GM23338 (cell line): ENCODE measurements at regions not wholly inside any gene's neighbourhood (a gene's known extent, or its start where the extent isn't known, plus 50 kb on each side); places are given as distances from the start of the nearest gene placed in this dataset.
"Not testable (repeated sequence)": the region's sequence is repeated elsewhere in the genome, so short reads cannot be mapped to it uniquely, and the experiment has no call there.

Source experiments
- ATAC-seq: fragments of 200-7000 bp; cut with Tn5 transposase; 3 replicates; pipeline ENCODE4 v1.9.1; 2020
- DNase-seq: peaks from one replicate; pipeline ENCODE4 v3.0.0-alpha.2; 2015; ENCODE audit warnings: low spot score
- H2AFZ ChIP-seq: fragments of 200-600 bp; sonication (generic); 2 replicates; pipeline ENCODE4 v1.8.0; 2016; ENCODE audit warnings: antibody characterized with exemption, mild to moderate bottlenecking, moderate library complexity
- H3F3A ChIP-seq: fragments of 200-600 bp; sonication (generic); replicated peaks from 2 replicates; pipeline ENCODE4 v1.8.0; 2017; ENCODE audit warnings: antibody characterized with exemption, mixed run types, low read depth
- H3K27ac ChIP-seq: fragments of 200-600 bp; sonication (generic); 2 replicates; pipeline ENCODE4 v1.6.1; 2016; ENCODE audit warnings: low read depth
- H3K27me3 ChIP-seq: fragments of 200-600 bp; sonication (generic); 2 replicates; pipeline ENCODE4 v1.8.0; 2016; ENCODE audit warnings: mild to moderate bottlenecking, mixed run types, moderate library complexity; ENCODE audit not compliant: insufficient read depth
- H3K36me3 ChIP-seq: fragments of 200-600 bp; sonication (generic); 2 replicates; pipeline ENCODE4 v1.8.0; 2016; ENCODE audit warnings: mild to moderate bottlenecking; ENCODE audit not compliant: insufficient read depth
- H3K4me1 ChIP-seq: fragments of 200-600 bp; sonication (generic); 2 replicates; pipeline ENCODE4 v1.8.0; 2016; ENCODE audit warnings: mild to moderate bottlenecking, moderate library complexity; ENCODE audit not compliant: insufficient read depth
- H3K4me2 ChIP-seq: fragments of 200-600 bp; sonication (generic); 2 replicates; pipeline ENCODE4 v1.7.1; 2017; ENCODE audit warnings: mixed run types
- H3K4me3 ChIP-seq: fragments of 200-600 bp; sonication (generic); 2 replicates; pipeline ENCODE4 v1.6.1; 2016; ENCODE audit warnings: mixed run types
- H3K79me2 ChIP-seq: fragments of 200-600 bp; sonication (generic); replicated peaks from 2 replicates; pipeline ENCODE4 v1.8.0; 2017; ENCODE audit warnings: mild to moderate bottlenecking; ENCODE audit not compliant: insufficient read depth
- H3K9me2 ChIP-seq: fragments of 200-600 bp; sonication (generic); 2 replicates; pipeline ENCODE4 v1.8.0; 2017; ENCODE audit not compliant: insufficient read depth
- H4K20me1 ChIP-seq: fragments of 200-600 bp; sonication (generic); replicated peaks from 2 replicates; pipeline ENCODE4 v1.8.0; 2017; ENCODE audit warnings: mild to moderate bottlenecking; ENCODE audit not compliant: insufficient read depth
- H3K27ac Mint-ChIP-seq: 2 replicates; pipeline ENCODE4 v1.8.0; 2020; ENCODE audit warnings: inconsistent platforms, mild to moderate bottlenecking, moderate library complexity, mixed read lengths
- H3K27me3 Mint-ChIP-seq: 3 replicates; pipeline ENCODE4 v1.8.0; 2022; ENCODE audit warnings: low read depth, mild to moderate bottlenecking, moderate library complexity, mixed read lengths, inconsistent platforms; ENCODE audit not compliant: insufficient read depth, poor library complexity
- H3K36me3 Mint-ChIP-seq: 3 replicates; pipeline ENCODE4 v1.8.0; 2021; ENCODE audit warnings: low read depth, mild to moderate bottlenecking, inconsistent platforms, moderate library complexity, mixed read lengths
- H3K4me1 Mint-ChIP-seq: 3 replicates; pipeline ENCODE4 v1.8.0; 2020; ENCODE audit warnings: mild to moderate bottlenecking, inconsistent platforms, mixed read lengths
- H3K4me3 Mint-ChIP-seq: 3 replicates; pipeline ENCODE4 v1.8.0; 2021; ENCODE audit warnings: moderate library complexity, mild to moderate bottlenecking, inconsistent platforms, mixed read lengths
- H3K9me3 Mint-ChIP-seq: 3 replicates; pipeline ENCODE4 v1.8.0; 2020; ENCODE audit warnings: moderate library complexity, mild to moderate bottlenecking, inconsistent platforms, mixed read lengths
- CREB1 ChIP-seq: fragments of 250-450 bp; sonication (Bioruptor Pico); IDR thresholded peaks from 2 replicates; pipeline ENCODE4 v1.5.0; 2020; ENCODE audit warnings: low read depth, mild to moderate bottlenecking, moderate library complexity
- EZH2 ChIP-seq: fragments of 200-600 bp; sonication (generic); IDR thresholded peaks from one replicate; pipeline ENCODE4 v1.8.0; 2017; ENCODE audit warnings: antibody characterized with exemption, mild to moderate bottlenecking, low read depth; ENCODE audit not compliant: unreplicated experiment
- NANOG ChIP-seq: IDR thresholded peaks from 2 replicates; pipeline ENCODE4 v1.6.1; 2016; ENCODE audit warnings: antibody characterized with exemption, borderline replicate concordance
- POLR2AphosphoS5 ChIP-seq: IDR thresholded peaks from 2 replicates; pipeline ENCODE4 v1.6.1; 2016; ENCODE audit warnings: antibody characterized with exemption, low read depth
- STAT1 ChIP-seq: IDR thresholded peaks from one replicate; pipeline ENCODE4 v1.6.1; 2016; ENCODE audit warnings: antibody characterized with exemption; ENCODE audit not compliant: unreplicated experiment
- ZNF331 ChIP-seq: fragments of 250-450 bp; sonication (Bioruptor Pico); IDR thresholded peaks from 2 replicates; pipeline ENCODE4 v1.5.0; 2020; ENCODE audit warnings: low read depth, mild to moderate bottlenecking, moderate library complexity
- TF ChIP-seq, protein P1 (sequence below): IDR thresholded peaks from one replicate; pipeline ENCODE4 v1.6.1; 2018; ENCODE audit warnings: antibody characterized with exemption; ENCODE audit not compliant: unreplicated experiment
- TF ChIP-seq, protein P2 (sequence below): IDR thresholded peaks from 2 replicates; pipeline ENCODE4 v1.6.1; 2016; ENCODE audit warnings: antibody characterized with exemption

DNA sequence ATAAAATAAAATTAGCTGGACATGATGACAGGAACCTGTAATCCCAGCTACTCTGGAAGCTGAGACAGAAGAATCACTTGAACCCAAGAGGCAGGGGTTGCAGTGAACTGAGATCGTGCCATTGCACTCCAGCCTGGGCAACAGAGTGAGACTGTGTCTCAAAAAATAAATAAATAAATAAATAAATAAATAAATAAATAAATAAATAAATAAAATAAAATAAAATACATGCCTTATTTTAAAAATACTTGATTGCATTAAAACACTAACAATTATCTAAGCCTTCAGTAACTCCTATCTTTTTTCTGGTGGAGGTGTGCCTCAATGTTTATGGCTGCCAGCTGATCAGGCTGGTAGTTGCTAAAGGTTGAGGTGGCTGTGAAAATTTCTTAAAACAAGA, 1329.6 kb upstream of the CITED2 start:
- H3K27me3 Mint-ChIP-seq, H3K27ac Mint-ChIP-seq, H3K27me3 ChIP-seq, H3K4me1 Mint-ChIP-seq, H4K20me1 ChIP-seq, H3K4me1 ChIP-seq, H3K4me3 Mint-ChIP-seq, H3K79me2 ChIP-seq, ATAC-seq, H2AFZ ChIP-seq, DNase-seq, H3K9me2 ChIP-seq, H3K4me2 ChIP-seq, H3K27ac ChIP-seq, H3K4me3 ChIP-seq, H3F3A ChIP-seq, H3K36me3 ChIP-seq: not testable (repeated sequence)
- Mint-ChIP-seq H3K36me3 (peaks cover 16% of the 10 kb centered on the region; the same call in 2 of the 3 replicates), H3K9me3 (peaks cover 32% of the 10 kb centered on the region)

DNA sequence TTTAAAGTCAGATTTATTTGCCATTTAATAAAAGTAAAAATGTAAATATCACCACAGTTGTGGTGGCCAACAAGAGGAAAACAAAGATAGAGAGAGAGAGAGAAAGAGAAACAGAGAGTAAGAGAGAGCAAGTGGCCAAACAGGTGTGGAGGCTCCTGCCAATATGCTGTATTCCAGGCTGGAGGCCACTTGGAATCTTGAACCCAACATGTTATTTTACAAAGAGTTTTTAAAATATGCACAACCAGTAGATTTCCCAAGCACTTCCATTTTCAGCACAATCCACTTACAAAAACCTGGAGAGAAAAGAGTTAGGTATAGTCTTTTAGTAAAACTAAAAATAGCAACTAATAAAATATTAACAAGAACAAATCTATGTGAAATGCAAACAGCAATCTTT, 1323.1 kb upstream of the CITED2 start:
- Histone ChIP-seq H3F3A (no peaks in the 10 kb centered on the region), H3K27me3 (no peaks in the 10 kb centered on the region), H3K36me3 (no peaks in the 10 kb centered on the region), H2AFZ (no peak overlapping the region), H3K27ac (no peak overlapping the region), H3K4me3 (no peak overlapping the region), H3K79me2 (no peaks in the 10 kb centered on the region), H3K4me2 (no peak overlapping the region), H4K20me1 (no peaks in the 10 kb centered on the region), H3K9me2 (no peaks in the 10 kb centered on the region), H3K4me1 (no peaks in the 10 kb centered on the region)
- H3K27ac Mint-ChIP-seq, result no peak overlapping the region
- H3K4me3 Mint-ChIP-seq, result no peak overlapping the region
- DNase-seq (no peak), ATAC-seq (no peak)
- H3K4me1 Mint-ChIP-seq, result no peaks in the 10 kb centered on the region
- H3K27me3 Mint-ChIP-seq, result no peaks in the 10 kb centered on the region
- TF ChIP-seq CREB1 (no peak), POLR2AphosphoS5 (no peak), STAT1 (no peak), EZH2 (no peak), ZNF331 (CRISPR knock-in tag) (no peak), NANOG (no peak)
- TF ChIP-seq, protein P1, sequence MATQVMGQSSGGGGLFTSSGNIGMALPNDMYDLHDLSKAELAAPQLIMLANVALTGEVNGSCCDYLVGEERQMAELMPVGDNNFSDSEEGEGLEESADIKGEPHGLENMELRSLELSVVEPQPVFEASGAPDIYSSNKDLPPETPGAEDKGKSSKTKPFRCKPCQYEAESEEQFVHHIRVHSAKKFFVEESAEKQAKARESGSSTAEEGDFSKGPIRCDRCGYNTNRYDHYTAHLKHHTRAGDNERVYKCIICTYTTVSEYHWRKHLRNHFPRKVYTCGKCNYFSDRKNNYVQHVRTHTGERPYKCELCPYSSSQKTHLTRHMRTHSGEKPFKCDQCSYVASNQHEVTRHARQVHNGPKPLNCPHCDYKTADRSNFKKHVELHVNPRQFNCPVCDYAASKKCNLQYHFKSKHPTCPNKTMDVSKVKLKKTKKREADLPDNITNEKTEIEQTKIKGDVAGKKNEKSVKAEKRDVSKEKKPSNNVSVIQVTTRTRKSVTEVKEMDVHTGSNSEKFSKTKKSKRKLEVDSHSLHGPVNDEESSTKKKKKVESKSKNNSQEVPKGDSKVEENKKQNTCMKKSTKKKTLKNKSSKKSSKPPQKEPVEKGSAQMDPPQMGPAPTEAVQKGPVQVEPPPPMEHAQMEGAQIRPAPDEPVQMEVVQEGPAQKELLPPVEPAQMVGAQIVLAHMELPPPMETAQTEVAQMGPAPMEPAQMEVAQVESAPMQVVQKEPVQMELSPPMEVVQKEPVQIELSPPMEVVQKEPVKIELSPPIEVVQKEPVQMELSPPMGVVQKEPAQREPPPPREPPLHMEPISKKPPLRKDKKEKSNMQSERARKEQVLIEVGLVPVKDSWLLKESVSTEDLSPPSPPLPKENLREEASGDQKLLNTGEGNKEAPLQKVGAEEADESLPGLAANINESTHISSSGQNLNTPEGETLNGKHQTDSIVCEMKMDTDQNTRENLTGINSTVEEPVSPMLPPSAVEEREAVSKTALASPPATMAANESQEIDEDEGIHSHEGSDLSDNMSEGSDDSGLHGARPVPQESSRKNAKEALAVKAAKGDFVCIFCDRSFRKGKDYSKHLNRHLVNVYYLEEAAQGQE, result no peak
- TF ChIP-seq, protein P2, sequence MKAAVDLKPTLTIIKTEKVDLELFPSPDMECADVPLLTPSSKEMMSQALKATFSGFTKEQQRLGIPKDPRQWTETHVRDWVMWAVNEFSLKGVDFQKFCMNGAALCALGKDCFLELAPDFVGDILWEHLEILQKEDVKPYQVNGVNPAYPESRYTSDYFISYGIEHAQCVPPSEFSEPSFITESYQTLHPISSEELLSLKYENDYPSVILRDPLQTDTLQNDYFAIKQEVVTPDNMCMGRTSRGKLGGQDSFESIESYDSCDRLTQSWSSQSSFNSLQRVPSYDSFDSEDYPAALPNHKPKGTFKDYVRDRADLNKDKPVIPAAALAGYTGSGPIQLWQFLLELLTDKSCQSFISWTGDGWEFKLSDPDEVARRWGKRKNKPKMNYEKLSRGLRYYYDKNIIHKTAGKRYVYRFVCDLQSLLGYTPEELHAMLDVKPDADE, result no peak
- peaks cover 25% of the 10 kb centered on the region for H3K9me3 Mint-ChIP-seq
- peaks cover 16% of the 10 kb centered on the region; the same call in 2 of the 3 replicates for H3K36me3 Mint-ChIP-seq
